CD4-positive, alpha-beta memory T cell (primary cell): ENCODE measurements at regions not wholly inside any gene's neighbourhood (a gene's known extent, or its start where the extent isn't known, plus 50 kb on each side); places are given as distances from the start of the nearest gene placed in this dataset.

ENCODE experiments used
- CTCF ChIA-PET: fragments of 350-600 bp; sonication (Branson Sonifier 250); formaldehyde crosslinking; loops from one replicate; lab custom pipeline; 2021; ENCODE audit warnings: inconsistent platforms; ENCODE audit not compliant: partially characterized antibody; lab: Charles Lee
- POLR2A ChIA-PET: fragments of 350-600 bp; sonication (Branson Sonifier 250); formaldehyde crosslinking; loops from one replicate; lab custom pipeline; 2021; ENCODE audit not compliant: partially characterized antibody; lab: Charles Lee
- DNase-seq, 5 donors: peaks; one replicate each; pipeline versions ENCODE4 v3.0.0 to v3.0.0-alpha.2; 2020 to 2022; ENCODE audit warnings: mixed read lengths in 1 of 5
- H3K27ac ChIP-seq: one replicate; pipeline ENCODE4 v1.7.0; 2013; ENCODE audit warnings: low read depth, low read length
- H3K27me3 ChIP-seq: 2 replicates; pipeline ENCODE4 v1.7.0; 2013; ENCODE audit warnings: mild to moderate bottlenecking, low read length, moderate library complexity; ENCODE audit not compliant: insufficient read depth
- H3K36me3 ChIP-seq: 2 replicates; pipeline ENCODE4 v1.7.0; 2013; ENCODE audit warnings: mild to moderate bottlenecking, low read length, moderate library complexity; ENCODE audit not compliant: insufficient read depth
- H3K4me1 ChIP-seq: 2 replicates; pipeline ENCODE4 v1.7.0; 2013; ENCODE audit warnings: mild to moderate bottlenecking, low read length, moderate library complexity; ENCODE audit not compliant: insufficient read depth
- H3K4me3 ChIP-seq, 2 donors: one replicate each; pipeline ENCODE4 v1.7.0; 2013; ENCODE audit warnings: low read length in 2 of 2, mild to moderate bottlenecking in 1 of 2
- H3K9me3 ChIP-seq, 2 donors: one replicate each; pipeline ENCODE4 v1.7.0; 2013; ENCODE audit warnings: low read length in 2 of 2, control low read depth in 1 of 2; ENCODE audit not compliant: control insufficient read depth in 1 of 2
- H3K27ac Mint-ChIP-seq, 7 donors: one replicate each; pipeline ENCODE4 v1.8.0; 2020 to 2021; ENCODE audit warnings: mixed read lengths in 7 of 7, mild to moderate bottlenecking in 6 of 7, inconsistent platforms in 3 of 7, moderate library complexity in 3 of 7
- H3K27me3 Mint-ChIP-seq, 2 donors: one replicate each; pipeline ENCODE4 v1.8.0; 2020 to 2021; ENCODE audit warnings: mixed read lengths in 2 of 2
- H3K36me3 Mint-ChIP-seq, 2 donors: one replicate each; pipeline ENCODE4 v1.8.0; 2020 to 2021; ENCODE audit warnings: mixed read lengths in 2 of 2, inconsistent platforms in 1 of 2, mild to moderate bottlenecking in 1 of 2
- H3K4me1 Mint-ChIP-seq, 4 donors: one replicate each; pipeline ENCODE4 v1.8.0; 2020 to 2021; ENCODE audit warnings: mixed read lengths in 4 of 4, mild to moderate bottlenecking in 1 of 4
- H3K4me3 Mint-ChIP-seq, 8 donors: one replicate each; pipeline ENCODE4 v1.8.0; 2020 to 2021; ENCODE audit warnings: mixed read lengths in 8 of 8, mild to moderate bottlenecking in 7 of 8, moderate library complexity in 6 of 8, inconsistent platforms in 3 of 8
- H3K9me3 Mint-ChIP-seq, 8 donors: one replicate each; pipeline ENCODE4 v1.8.0; 2020 to 2021; ENCODE audit warnings: mixed read lengths in 8 of 8, mild to moderate bottlenecking in 5 of 8, inconsistent platforms in 3 of 8, moderate library complexity in 1 of 8
- intact Hi-C: fragments of 100-400 bp; cut with micrococcal nuclease; formaldehyde crosslinking; loops from one replicate; pipeline ENCODE4 v1.15.1; 2023

DNA sequence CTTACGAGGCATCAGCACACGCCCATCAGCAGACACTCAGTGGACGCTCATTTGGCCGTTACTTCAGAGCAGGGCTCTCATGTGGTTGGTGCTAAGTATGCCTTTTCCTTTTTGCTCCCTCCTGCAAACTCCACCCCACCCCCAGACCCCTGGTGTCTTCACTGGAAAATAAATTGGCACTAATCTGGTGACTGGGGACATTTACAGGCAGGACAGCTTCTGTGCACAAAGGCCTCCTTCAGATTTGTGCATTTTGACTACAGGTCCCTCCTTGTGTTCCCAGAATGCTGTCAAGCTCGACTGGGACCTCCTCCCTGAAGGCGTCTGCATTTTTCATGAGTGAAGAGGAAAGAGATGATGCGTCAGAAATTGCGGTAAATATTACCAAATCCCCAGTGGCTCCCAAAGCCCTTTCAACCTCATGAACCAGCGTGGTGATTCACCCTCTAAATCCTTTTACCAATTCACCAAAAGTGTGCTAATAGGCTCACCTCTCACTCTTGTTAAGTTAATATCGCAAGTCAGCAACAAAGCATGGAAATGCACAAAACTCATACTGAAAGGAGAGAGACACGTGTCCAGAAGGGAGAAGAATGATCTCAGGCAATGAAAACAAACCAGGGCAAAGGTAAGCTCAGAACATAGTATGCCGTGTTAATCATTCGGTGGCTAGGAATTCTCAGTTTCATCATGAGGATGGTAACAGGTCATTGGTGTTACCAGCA, 119.0 kb downstream of the NKX6-1 start:
- CTCF ChIA-PET, result no interaction called here
- H3K27me3 Mint-ChIP-seq, result peaks cover 0 to 3% of the 10 kb centered on the region in 2 donors

DNA sequence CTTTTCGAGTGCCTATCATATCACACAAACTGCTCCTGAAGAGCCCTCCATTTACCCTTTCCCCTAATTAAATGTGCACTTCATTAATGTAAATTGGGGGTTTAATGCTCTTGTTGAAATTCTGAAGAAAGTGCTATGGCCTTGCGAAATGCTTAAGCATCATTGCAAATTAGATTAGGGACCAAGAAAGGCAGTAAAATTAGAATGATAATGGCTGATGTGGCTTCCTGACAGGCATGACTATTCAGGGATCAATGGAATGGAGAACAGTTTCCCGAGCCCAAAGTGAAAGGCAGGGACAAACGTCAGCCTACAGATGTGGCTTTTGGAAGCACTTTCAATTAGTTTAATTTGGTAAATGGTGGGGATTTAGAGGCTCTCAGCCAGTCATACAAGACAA, 120.1 kb downstream of the NKX6-1 start:
- H3K27ac ChIP-seq, result no peak overlapping the region
- no peaks in the 10 kb centered on the region for H3K4me1 ChIP-seq
- no peaks in the 10 kb centered on the region for H3K36me3 ChIP-seq
- CTCF ChIA-PET, result no interaction called here
- no peak overlapping the region for H3K27ac Mint-ChIP-seq
- peaks cover 0 to 3% of the 10 kb centered on the region in 2 donors for H3K27me3 Mint-ChIP-seq
- DNase-seq, result peak in 1 of 5 donors; percentile 23
- POLR2A ChIA-PET, result no interaction called here
- no peak overlapping the region for H3K4me3 ChIP-seq
- H3K9me3 ChIP-seq, result no peaks in the 10 kb centered on the region
- no peaks in the 10 kb centered on the region for H3K36me3 Mint-ChIP-seq
- H3K4me1 Mint-ChIP-seq, result no peaks in the 10 kb centered on the region
- intact Hi-C loops, result no loop called here
- no peak overlapping the region for H3K4me3 Mint-ChIP-seq
- no peaks in the 10 kb centered on the region for H3K9me3 Mint-ChIP-seq
- no peaks in the 10 kb centered on the region for H3K27me3 ChIP-seq

More for the DNA sequence above, 119.0 kb downstream of the NKX6-1 start:
- Histone ChIP-seq H3K9me3 (no peaks in the 10 kb centered on the region), H3K27ac (no peak overlapping the region), H3K4me3 (no peak overlapping the region), H3K27me3 (no peaks in the 10 kb centered on the region), H3K36me3 (no peaks in the 10 kb centered on the region), H3K4me1 (no peaks in the 10 kb centered on the region)
- Mint-ChIP-seq H3K27ac (no peak overlapping the region), H3K4me1 (no peaks in the 10 kb centered on the region), H3K36me3 (no peaks in the 10 kb centered on the region), H3K9me3 (peaks cover 0 to 2% (median 0%) of the 10 kb centered on the region in 8 donors), H3K4me3 (no peak overlapping the region)
- intact Hi-C loops, result no loop called here
- POLR2A ChIA-PET, result no interaction called here
- no peak for DNase-seq

DNA sequence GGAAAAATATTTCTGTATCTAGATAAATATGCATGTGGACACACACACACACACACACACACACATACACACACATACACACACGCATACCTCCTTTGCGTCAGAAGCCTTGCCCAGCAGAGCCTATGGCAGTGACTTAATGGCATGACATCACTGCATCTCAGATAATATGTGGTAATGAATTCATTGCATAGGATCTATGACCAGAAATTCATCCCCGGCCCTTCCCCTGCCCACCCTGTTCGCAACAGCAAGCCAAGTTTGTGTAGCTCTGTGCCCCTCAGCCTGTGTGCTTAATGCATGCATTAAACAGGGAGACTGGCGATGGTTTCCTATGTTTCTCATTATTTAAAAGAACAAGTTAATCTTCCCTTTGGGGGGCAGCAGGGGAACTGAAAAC, 120.7 kb downstream of the NKX6-1 start:
- ChIA-PET CTCF (no interaction called here), POLR2A (no interaction called here)
- no peaks in the 10 kb centered on the region for H3K4me1 Mint-ChIP-seq
- intact Hi-C loops, result no loop called here
- H3K9me3 ChIP-seq, result no peaks in the 10 kb centered on the region
- H3K36me3 ChIP-seq, result no peaks in the 10 kb centered on the region
- H3K4me3 ChIP-seq, result no peak overlapping the region
- no peak overlapping the region for H3K27ac ChIP-seq
- no peaks in the 10 kb centered on the region for H3K36me3 Mint-ChIP-seq
- DNase-seq, result no peak
- H3K27me3 Mint-ChIP-seq, result peaks cover 0 to 3% of the 10 kb centered on the region in 2 donors
- H3K9me3 Mint-ChIP-seq, result no peaks in the 10 kb centered on the region
- no peaks in the 10 kb centered on the region for H3K4me1 ChIP-seq
- H3K27me3 ChIP-seq, result no peaks in the 10 kb centered on the region
- no peak overlapping the region for H3K4me3 Mint-ChIP-seq
- H3K27ac Mint-ChIP-seq, result no peak overlapping the region

DNA sequence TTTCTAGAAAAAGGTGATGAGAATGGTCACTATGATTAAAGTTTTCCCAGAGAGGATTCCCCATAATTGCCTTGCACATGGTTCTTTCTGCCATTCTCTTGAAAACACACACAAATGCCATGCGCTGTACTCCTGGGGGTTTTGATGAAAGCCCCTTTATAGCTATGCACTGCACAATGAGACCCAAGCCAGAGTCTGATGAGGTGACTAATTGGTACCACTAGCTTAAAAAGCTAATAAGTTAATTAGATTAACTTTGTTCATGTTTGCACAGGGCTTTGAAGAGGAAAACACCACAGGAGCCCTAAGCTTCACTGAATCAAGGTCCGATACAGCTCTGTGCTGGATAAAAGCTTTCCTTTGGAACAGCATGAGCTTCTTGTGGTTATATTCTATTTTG, 132.2 kb downstream of the NKX6-1 start:
- Mint-ChIP-seq H3K27ac (no peak overlapping the region), H3K4me3 (no peak overlapping the region), H3K9me3 (peaks cover 0 to 3% (median 2%) of the 10 kb centered on the region in 8 donors), H3K27me3 (no peaks in the 10 kb centered on the region), H3K4me1 (no peaks in the 10 kb centered on the region), H3K36me3 (no peaks in the 10 kb centered on the region)
- DNase-seq, result no peak
- H3K27me3 ChIP-seq, result no peaks in the 10 kb centered on the region
- ChIA-PET CTCF (no interaction called here), POLR2A (no interaction called here)
- H3K27ac ChIP-seq, result no peak overlapping the region
- H3K9me3 ChIP-seq, result no peaks in the 10 kb centered on the region
- no peaks in the 10 kb centered on the region for H3K4me1 ChIP-seq
- H3K36me3 ChIP-seq, result no peaks in the 10 kb centered on the region
- intact Hi-C loops, result no loop called here
- no peak overlapping the region for H3K4me3 ChIP-seq

DNA sequence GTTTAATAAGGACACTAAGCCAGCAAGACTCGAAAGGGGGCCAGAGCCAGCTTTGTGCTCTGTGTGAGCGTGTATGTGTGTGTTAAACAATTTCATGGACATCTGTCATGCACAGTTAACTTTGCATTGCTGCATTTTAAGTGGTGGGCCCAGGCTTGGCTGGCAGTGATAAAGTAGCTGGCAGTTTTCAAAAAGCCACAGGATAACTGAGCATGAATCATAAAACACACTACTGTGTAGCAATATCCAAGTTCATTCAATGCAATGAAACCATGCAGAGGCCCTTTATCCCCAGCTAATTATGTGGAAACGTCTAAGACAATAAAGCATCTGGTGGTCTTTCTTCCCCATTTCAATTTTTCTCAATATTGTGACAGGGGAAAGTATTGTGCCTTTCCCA, 132.9 kb downstream of the NKX6-1 start:
- no peak overlapping the region for H3K27ac Mint-ChIP-seq
- ChIA-PET POLR2A (no interaction called here), CTCF (no interaction called here)
- peaks cover 0 to 11% (median 4%) of the 10 kb centered on the region in 8 donors for H3K9me3 Mint-ChIP-seq
- H3K9me3 ChIP-seq, result no peaks in the 10 kb centered on the region
- DNase-seq, result no peak
- no peaks in the 10 kb centered on the region for H3K36me3 ChIP-seq
- no peaks in the 10 kb centered on the region for H3K27me3 Mint-ChIP-seq
- intact Hi-C loops, result no loop called here
- H3K36me3 Mint-ChIP-seq, result no peaks in the 10 kb centered on the region
- no peaks in the 10 kb centered on the region for H3K4me1 ChIP-seq
- H3K27me3 ChIP-seq, result no peaks in the 10 kb centered on the region
- no peak overlapping the region for H3K27ac ChIP-seq
- H3K4me3 ChIP-seq, result no peak overlapping the region
- no peak overlapping the region for H3K4me3 Mint-ChIP-seq
- H3K4me1 Mint-ChIP-seq, result no peaks in the 10 kb centered on the region

- peaks cover 0 to 2% of the 10 kb centered on the region in 2 donors for H3K27me3 Mint-ChIP-seq
Observed at GRCh38 chr4:84362896-84363655, 136.0 kb downstream of the NKX6-1 start.

GRCh38 chr4:84342161-84342560, 156.9 kb downstream of the NKX6-1 start:
- no peak for DNase-seq
- no peaks in the 10 kb centered on the region for H3K36me3 ChIP-seq
- H3K27ac ChIP-seq, result no peak overlapping the region
- Mint-ChIP-seq H3K27me3 (no peaks in the 10 kb centered on the region), H3K4me3 (no peak overlapping the region), H3K36me3 (no peaks in the 10 kb centered on the region), H3K4me1 (no peaks in the 10 kb centered on the region), H3K9me3 (peaks cover 4 to 26% (median 18%) of the 10 kb centered on the region in 8 donors), H3K27ac (no peak overlapping the region)
- H3K4me3 ChIP-seq, result no peak overlapping the region
- H3K4me1 ChIP-seq, result no peaks in the 10 kb centered on the region
- POLR2A ChIA-PET, result no interaction called here
- intact Hi-C loops, result no loop called here
- no peaks in the 10 kb centered on the region for H3K27me3 ChIP-seq
- CTCF ChIA-PET, result no interaction called here
- H3K9me3 ChIP-seq, result no peaks in the 10 kb centered on the region

More at GRCh38 chr4:84362896-84363655, 136.0 kb downstream of the NKX6-1 start:
- ChIA-PET CTCF (no interaction called here), POLR2A (no interaction called here)
- intact Hi-C loops, result no loop called here
- H3K36me3 ChIP-seq, result no peaks in the 10 kb centered on the region
- H3K9me3 ChIP-seq, result no peaks in the 10 kb centered on the region
- H3K4me1 ChIP-seq, result no peaks in the 10 kb centered on the region
- DNase-seq, result no peak
- H3K4me3 ChIP-seq, result no peak overlapping the region
- Mint-ChIP-seq H3K4me1 (no peaks in the 10 kb centered on the region), H3K36me3 (no peaks in the 10 kb centered on the region), H3K9me3 (peaks cover 1 to 18% (median 6%) of the 10 kb centered on the region in 8 donors), H3K27ac (no peak overlapping the region), H3K4me3 (no peak overlapping the region)
- no peaks in the 10 kb centered on the region for H3K27me3 ChIP-seq
- H3K27ac ChIP-seq, result no peak overlapping the region
